ENCODE measurements at regions not wholly inside any gene's neighbourhood (a gene's known extent, or its start where the extent isn't known, plus 50 kb on each side); places are given as distances from the start of the nearest gene placed in this dataset.
A peak's percentile ranks its signal among the peaks of the same experiment; 100 is the strongest.

DNA sequence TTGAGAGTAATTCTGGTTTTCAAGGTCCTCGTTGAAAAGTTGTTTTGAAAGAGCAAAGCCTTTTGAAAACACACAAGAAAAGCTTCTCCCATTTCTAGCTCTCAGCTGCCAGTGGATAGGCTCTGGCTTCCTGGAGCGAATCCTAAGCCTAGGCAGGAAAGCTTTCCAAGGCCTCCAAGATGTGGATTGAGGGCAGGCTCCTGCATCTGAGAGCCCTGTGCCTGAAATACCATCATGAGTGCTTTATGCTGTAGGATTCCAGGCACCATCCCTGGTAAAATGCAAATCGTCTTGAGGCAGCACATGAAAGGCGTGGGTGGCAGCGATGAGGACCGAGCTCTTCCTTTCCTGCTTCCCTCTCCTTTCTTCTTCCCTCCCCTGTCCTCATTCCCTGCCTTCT lies 60.7 kb upstream of the CORO2B start:
- Histone ChIP-seq H4K20me1 (replicated peaks; ENCODE audit: insufficient read depth) (no peaks in the 10 kb centered on the region), H3F3A (replicated peaks; ENCODE audit: low read depth) (no peaks in the 10 kb centered on the region), H3K4me1 (ENCODE audit: insufficient read depth) (peaks cover 22% of the 10 kb centered on the region), H3K4me3 (no peak overlapping the region), H3K9me2 (ENCODE audit: insufficient read depth) (no peaks in the 10 kb centered on the region), H3K36me3 (ENCODE audit: insufficient read depth) (no peaks in the 10 kb centered on the region), H3K79me2 (replicated peaks; ENCODE audit: insufficient read depth) (no peaks in the 10 kb centered on the region), H3K27ac (ENCODE audit: low read depth) (0 out of 2 replicates have a peak overlapping the region, but pooled peaks have one; percentile 34), H3K27me3 (ENCODE audit: insufficient read depth) (no peaks in the 10 kb centered on the region), H3K4me2 (peak overlapping the region; percentile 62), H2AFZ (peak overlapping the region; percentile 86; the same call in 1 of the 2 replicates)
- DNase-seq (ENCODE audit: low spot score) (peak; percentile 47), ATAC-seq (peak; percentile 62)
- TF ChIP-seq STAT1 (IDR thresholded peaks at IDR 0.05; ENCODE audit: unreplicated experiment) = no peak
- no peak for TF ChIP-seq EZH2phosphoT487 (IDR thresholded peaks at IDR 0.05; ENCODE audit: unreplicated experiment)
- no peak for TF ChIP-seq EZH2 (IDR thresholded peaks at IDR 0.05; ENCODE audit: low read depth, unreplicated experiment)
- TF ChIP-seq, protein P1, sequence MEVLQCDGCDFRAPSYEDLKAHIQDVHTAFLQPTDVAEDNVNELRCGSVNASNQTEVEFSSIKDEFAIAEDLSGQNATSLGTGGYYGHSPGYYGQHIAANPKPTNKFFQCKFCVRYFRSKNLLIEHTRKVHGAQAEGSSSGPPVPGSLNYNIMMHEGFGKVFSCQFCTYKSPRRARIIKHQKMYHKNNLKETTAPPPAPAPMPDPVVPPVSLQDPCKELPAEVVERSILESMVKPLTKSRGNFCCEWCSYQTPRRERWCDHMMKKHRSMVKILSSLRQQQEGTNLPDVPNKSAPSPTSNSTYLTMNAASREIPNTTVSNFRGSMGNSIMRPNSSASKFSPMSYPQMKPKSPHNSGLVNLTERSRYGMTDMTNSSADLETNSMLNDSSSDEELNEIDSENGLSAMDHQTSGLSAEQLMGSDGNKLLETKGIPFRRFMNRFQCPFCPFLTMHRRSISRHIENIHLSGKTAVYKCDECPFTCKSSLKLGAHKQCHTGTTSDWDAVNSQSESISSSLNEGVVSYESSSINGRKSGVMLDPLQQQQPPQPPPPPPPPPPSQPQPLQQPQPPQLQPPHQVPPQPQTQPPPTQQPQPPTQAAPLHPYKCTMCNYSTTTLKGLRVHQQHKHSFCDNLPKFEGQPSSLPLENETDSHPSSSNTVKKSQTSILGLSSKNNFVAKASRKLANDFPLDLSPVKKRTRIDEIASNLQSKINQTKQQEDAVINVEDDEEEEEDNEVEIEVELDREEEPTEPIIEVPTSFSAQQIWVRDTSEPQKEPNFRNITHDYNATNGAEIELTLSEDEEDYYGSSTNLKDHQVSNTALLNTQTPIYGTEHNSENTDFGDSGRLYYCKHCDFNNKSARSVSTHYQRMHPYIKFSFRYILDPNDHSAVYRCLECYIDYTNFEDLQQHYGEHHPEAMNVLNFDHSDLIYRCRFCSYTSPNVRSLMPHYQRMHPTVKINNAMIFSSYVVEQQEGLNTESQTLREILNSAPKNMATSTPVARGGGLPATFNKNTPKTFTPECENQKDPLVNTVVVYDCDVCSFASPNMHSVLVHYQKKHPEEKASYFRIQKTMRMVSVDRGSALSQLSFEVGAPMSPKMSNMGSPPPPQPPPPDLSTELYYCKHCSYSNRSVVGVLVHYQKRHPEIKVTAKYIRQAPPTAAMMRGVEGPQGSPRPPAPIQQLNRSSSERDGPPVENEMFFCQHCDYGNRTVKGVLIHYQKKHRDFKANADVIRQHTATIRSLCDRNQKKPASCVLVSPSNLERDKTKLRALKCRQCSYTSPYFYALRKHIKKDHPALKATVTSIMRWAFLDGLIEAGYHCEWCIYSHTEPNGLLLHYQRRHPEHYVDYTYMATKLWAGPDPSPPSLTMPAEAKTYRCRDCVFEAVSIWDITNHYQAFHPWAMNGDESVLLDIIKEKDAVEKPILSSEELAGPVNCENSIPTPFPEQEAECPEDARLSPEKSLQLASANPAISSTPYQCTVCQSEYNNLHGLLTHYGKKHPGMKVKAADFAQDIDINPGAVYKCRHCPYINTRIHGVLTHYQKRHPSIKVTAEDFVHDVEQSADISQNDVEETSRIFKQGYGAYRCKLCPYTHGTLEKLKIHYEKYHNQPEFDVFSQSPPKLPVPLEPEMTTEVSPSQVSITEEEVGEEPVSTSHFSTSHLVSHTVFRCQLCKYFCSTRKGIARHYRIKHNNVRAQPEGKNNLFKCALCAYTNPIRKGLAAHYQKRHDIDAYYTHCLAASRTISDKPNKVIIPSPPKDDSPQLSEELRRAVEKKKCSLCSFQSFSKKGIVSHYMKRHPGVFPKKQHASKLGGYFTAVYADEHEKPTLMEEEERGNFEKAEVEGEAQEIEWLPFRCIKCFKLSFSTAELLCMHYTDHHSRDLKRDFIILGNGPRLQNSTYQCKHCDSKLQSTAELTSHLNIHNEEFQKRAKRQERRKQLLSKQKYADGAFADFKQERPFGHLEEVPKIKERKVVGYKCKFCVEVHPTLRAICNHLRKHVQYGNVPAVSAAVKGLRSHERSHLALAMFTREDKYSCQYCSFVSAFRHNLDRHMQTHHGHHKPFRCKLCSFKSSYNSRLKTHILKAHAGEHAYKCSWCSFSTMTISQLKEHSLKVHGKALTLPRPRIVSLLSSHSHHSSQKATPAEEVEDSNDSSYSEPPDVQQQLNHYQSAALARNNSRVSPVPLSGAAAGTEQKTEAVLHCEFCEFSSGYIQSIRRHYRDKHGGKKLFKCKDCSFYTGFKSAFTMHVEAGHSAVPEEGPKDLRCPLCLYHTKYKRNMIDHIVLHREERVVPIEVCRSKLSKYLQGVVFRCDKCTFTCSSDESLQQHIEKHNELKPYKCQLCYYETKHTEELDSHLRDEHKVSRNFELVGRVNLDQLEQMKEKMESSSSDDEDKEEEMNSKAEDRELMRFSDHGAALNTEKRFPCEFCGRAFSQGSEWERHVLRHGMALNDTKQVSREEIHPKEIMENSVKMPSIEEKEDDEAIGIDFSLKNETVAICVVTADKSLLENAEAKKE (CRISPR knock-in tag; IDR thresholded peaks at IDR 0.05) = no peak
- no peak for TF ChIP-seq ZNF114 (CRISPR knock-in tag; IDR thresholded peaks at IDR 0.05)
- no peak for TF ChIP-seq CREB1 (CRISPR knock-in tag; IDR thresholded peaks at IDR 0.05; ENCODE audit: low read depth)
- TF ChIP-seq POLR2AphosphoS5 (IDR thresholded peaks at IDR 0.05; ENCODE audit: low read depth) = no peak
- no peak for TF ChIP-seq ETS1 (IDR thresholded peaks at IDR 0.05)
- no peak for TF ChIP-seq JUNB (IDR thresholded peaks at IDR 0.05; ENCODE audit: unreplicated experiment)
- TF ChIP-seq, protein P2, sequence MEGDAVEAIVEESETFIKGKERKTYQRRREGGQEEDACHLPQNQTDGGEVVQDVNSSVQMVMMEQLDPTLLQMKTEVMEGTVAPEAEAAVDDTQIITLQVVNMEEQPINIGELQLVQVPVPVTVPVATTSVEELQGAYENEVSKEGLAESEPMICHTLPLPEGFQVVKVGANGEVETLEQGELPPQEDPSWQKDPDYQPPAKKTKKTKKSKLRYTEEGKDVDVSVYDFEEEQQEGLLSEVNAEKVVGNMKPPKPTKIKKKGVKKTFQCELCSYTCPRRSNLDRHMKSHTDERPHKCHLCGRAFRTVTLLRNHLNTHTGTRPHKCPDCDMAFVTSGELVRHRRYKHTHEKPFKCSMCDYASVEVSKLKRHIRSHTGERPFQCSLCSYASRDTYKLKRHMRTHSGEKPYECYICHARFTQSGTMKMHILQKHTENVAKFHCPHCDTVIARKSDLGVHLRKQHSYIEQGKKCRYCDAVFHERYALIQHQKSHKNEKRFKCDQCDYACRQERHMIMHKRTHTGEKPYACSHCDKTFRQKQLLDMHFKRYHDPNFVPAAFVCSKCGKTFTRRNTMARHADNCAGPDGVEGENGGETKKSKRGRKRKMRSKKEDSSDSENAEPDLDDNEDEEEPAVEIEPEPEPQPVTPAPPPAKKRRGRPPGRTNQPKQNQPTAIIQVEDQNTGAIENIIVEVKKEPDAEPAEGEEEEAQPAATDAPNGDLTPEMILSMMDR (conservative IDR thresholded peaks at IDR 0.05; ENCODE audit: low read depth in 2 of 2) = no peak
- no peak for TF ChIP-seq NANOG (IDR thresholded peaks at IDR 0.05; ENCODE audit: borderline replicate concordance)
- TF ChIP-seq ZNF331 (CRISPR knock-in tag; IDR thresholded peaks at IDR 0.05; ENCODE audit: low read depth) = no peak
- TF ChIP-seq, protein P3, sequence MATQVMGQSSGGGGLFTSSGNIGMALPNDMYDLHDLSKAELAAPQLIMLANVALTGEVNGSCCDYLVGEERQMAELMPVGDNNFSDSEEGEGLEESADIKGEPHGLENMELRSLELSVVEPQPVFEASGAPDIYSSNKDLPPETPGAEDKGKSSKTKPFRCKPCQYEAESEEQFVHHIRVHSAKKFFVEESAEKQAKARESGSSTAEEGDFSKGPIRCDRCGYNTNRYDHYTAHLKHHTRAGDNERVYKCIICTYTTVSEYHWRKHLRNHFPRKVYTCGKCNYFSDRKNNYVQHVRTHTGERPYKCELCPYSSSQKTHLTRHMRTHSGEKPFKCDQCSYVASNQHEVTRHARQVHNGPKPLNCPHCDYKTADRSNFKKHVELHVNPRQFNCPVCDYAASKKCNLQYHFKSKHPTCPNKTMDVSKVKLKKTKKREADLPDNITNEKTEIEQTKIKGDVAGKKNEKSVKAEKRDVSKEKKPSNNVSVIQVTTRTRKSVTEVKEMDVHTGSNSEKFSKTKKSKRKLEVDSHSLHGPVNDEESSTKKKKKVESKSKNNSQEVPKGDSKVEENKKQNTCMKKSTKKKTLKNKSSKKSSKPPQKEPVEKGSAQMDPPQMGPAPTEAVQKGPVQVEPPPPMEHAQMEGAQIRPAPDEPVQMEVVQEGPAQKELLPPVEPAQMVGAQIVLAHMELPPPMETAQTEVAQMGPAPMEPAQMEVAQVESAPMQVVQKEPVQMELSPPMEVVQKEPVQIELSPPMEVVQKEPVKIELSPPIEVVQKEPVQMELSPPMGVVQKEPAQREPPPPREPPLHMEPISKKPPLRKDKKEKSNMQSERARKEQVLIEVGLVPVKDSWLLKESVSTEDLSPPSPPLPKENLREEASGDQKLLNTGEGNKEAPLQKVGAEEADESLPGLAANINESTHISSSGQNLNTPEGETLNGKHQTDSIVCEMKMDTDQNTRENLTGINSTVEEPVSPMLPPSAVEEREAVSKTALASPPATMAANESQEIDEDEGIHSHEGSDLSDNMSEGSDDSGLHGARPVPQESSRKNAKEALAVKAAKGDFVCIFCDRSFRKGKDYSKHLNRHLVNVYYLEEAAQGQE (IDR thresholded peaks at IDR 0.05; ENCODE audit: unreplicated experiment) = no peak
- Mint-ChIP-seq H3K27me3 (ENCODE audit: insufficient read depth, low read depth, poor library complexity) (peaks cover 6% of the 10 kb centered on the region), H3K4me3 (no peak overlapping the region), H3K27ac (no peak overlapping the region), H3K9me3 (peaks cover 8% of the 10 kb centered on the region; the same call in 2 of the 3 replicates), H3K4me1 (peaks cover 23% of the 10 kb centered on the region), H3K36me3 (ENCODE audit: low read depth) (no peaks in the 10 kb centered on the region)
